HG02973 (cell line): ENCODE measurements at regions not wholly inside any gene's neighbourhood (a gene's known extent, or its start where the extent isn't known, plus 50 kb on each side); places are given as distances from the start of the nearest gene placed in this dataset.
"Not testable (repeated sequence)": the region's sequence is repeated elsewhere in the genome, so short reads cannot be mapped to it uniquely, and the experiment has no call there.

Source experiments
- ATAC-seq: cut with Tn5 transposase; IDR thresholded peaks from one replicate; pipeline ENCODE4 v1.9.1; 2021; ENCODE audit warnings: moderate library complexity; ENCODE audit not compliant: unreplicated experiment

DNA sequence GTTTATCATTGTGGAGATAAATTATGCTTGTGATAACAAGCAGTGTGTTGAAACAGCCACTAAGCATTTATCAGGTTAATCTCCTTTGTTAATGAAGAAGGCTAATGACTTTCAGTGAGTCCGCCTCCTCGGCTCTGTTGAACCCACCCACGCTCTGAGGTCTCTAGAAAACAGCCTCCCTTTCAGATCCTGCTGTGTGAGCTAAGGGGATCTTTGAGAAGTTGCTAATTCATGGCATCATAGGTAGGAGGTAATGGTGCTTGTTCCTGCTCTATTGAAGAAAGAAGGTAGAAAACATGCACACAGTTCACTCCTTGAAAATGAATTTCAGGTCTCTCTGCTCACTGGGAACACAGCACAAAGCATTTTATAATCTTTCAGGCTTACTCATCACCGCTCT, 483.9 kb downstream of the AACS start:
- ATAC-seq, result no peak

DNA sequence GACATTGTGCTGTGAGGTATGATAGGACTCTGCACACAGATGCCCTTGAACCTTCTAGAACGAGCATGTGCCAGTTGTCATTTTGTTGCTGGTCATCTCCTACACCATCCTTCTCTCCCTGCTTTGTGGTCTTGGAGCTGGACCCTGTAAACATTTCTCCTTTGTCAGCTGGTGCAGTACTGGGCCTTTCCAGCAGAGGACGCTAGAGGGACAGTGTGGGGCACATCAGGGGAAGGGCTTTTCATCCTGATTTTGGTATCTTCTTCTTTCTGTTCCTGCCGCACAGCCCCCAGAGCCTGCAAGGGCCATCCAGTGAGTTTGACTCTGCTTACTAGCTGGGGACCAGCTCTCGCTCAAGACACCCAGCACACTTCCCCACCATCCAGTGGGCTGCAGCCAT, 484.6 kb downstream of the AACS start:
- ATAC-seq, result no peak

DNA sequence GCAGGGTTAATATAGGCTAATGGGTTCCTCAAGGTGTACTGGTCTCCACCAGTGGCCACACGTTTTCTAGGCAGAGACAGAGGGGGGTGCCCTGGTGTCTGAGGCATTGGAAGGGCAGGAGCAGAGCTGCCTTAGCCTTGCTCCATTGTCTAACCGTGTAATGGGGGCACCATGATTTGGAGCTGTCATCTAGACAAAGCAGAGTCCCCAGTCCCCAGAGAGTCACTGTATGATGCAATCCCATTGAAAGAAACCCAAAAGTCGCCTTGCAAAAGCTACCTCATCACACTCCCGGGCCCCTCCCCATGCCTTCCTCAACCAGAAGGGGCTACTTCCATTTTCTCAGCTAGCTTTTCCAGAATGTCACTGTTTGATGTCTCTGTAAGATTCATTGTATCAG, 487.1 kb downstream of the AACS start:
- no peak for ATAC-seq

GRCh38 chr12:125561008-125561407, 495.8 kb downstream of the AACS start:
- ATAC-seq, result not testable (repeated sequence)

- ATAC-seq, result no peak
These were observed 499.5 kb downstream of the AACS start for GRCh38 chr12:125564753-125565152.

DNA sequence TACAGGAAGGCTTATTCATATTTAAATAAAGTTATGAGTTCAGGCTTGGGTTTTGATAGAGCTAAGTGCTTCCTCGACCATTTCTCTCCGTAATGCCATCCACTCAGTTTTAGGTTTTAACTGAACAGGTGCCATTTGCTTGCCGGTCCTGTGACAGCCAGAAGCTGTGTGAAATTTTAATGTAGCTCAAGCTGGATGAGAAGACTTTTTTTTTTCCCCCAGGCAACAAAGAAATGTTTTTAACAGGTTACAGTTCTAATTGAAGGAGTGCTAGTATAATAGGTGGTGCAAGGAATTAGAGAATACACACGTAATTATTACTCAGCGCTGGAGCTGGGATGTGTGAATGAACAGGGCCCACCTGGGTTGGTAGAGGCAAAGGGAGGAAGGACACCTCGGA, 502.3 kb downstream of the AACS start:
- ATAC-seq, result no peak

DNA sequence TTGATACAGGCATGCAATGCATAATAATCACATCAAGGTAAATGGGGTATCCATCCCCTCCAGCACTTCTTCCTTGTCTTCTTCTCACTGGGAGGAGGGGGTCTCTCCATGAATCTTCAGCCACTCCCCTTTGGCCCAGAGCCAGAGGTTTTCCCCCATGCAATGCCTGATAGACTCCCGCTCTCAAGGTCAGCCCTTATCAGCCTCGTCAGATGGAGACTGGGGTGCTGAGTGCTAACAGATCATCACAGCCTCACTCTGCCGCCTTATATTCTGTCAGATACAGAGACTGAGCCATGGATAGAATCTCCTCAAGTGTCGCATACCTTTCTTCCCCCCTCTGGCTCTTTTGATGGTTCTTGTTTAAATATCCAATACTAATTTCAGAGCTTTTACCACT, 503.1 kb downstream of the AACS start:
- no peak for ATAC-seq

DNA sequence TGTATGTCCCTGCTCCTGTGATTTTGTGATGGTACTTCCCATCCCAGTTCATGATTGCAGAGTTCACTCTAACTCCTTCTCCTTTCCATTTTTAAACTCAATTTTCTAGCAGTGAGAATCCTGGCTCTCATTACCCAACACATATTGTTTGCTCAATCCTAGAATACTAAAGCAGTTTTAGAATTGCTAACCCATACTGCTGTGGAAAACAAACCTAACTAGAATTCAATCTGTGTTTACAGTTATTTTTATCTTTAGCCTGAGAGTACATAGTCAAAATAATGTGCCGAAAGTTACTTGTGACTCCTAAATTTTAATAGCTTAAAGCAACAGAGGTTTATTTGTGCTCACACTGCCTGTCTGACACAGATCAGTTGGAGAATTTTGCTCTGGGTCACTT, 508.0 kb downstream of the AACS start:
- ATAC-seq, result no peak

GRCh38 chr12:125577334-125577733, 512.1 kb downstream of the AACS start:
- ATAC-seq, result no peak

DNA sequence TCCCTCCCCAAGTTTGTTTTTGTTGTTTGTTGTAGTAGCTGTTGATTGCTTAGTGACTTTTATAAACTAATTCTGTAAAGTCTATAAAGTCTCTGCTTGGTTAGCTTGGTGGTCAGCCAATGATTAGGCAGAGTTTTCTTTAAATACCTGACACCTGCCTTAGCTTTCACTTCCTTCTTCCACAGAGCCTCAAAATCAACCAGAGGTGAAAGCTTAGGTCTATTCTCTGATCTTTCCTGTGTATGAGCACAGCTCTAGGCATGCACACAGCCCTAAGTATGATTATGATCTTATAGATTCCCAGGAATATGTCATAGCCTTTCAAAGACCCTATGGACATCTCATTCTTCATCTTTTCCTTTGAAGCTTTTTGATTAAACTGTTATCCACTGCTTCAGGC, 514.7 kb downstream of the AACS start:
- no peak for ATAC-seq

DNA sequence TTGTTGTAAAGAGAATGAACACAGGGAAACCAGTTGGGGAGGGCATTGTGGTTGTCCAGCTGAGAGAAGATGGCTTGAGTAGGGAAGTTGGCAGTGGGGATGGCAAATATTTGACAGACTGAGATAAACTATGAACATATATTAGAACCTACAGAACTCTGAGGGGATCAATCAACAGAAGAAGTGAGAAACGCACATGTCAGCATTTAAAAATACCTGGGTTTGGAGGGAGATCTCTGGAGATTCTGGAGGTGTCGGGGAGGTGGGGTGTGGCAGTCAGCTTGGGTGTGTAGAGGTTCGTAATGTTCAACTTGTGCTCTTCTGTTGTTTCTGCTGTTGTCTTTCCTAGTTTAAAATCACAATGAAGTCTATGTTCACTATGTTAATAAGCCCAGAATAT, 517.8 kb downstream of the AACS start:
- ATAC-seq, result no peak

GRCh38 chr12:125586441-125586840, 521.2 kb downstream of the AACS start:
- no peak for ATAC-seq

DNA sequence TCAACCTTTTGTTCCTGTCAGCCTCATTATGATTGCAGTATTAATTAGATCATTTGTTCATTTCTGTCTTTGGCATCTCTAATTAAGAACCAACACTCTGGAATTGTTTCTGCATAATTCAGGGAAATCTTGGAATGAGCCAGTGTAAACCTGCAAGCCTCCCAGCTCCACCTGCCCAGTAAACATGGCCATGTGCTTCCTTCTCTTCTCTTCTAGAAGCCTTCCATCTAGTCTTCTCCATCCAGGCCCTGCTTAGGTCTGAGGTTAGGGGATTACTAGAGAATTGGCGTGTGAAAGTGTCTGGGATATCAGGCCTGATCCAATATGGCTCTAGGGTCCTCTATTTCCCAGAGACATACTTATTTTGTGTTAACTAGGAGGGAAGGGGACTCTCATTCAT, 528.0 kb downstream of the AACS start:
- no peak for ATAC-seq

DNA sequence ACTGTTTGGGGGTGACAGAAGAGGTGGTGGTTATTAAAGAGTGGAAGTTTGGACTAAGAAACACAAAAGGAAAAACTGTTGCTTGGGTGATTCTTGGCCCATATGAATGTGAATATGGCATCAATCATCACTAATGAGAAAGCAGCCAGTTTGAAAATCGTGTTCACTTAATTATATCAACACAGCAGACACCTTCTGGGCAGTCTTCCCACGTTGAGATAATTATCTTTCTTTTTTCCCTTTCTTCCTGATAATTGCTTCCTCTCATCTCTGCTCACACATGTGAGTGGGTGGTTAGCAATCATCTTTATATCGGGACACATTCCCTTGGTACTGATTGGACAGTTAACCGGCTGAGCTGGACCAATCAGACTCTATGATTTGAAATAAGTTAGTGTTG, 539.7 kb downstream of the AACS start:
- no peak for ATAC-seq

DNA sequence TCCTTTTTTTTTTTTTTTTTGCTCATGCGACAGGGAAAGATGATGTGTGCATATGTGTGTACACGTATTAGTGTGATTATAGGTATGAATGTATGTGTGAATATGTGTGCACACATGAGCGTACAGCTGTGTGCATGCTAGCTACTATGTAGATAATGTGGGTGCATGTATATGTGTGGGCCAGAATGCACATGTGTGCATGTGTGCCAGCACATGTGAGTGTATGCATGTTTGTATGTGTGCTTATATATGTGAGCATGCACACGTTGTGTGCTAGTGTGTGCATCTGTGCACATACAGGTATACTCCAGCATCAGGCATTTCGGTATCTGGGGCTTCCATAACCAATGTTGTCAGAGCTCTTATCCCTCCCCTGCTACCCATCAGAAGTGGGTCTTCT, 541.1 kb downstream of the AACS start:
- no peak for ATAC-seq

GRCh38 chr12:125610292-125610691, 545.1 kb downstream of the AACS start:
- ATAC-seq, result no peak

- no peak for ATAC-seq
These were observed 545.7 kb downstream of the AACS start for GRCh38 chr12:125610971-125611370.

DNA sequence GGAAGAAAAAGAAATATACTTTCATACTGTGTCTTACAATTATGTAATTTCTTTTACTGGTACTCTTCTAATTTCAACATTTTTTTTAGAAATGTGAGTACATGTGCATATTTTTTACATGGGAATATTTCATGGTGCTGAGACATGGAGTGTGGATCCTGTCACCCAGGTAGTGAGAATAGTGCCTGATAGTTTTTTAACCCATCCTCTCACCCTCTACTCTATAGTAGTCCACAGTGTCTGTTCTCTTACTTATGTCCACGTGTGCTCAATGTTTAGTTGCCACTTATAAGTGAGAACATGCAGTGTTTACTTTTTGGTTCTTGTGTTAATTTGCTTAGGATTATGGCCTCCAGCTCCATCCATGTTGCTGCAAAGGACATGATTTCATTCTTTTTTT, 548.8 kb downstream of the AACS start:
- ATAC-seq, result no peak

GRCh38 chr12:125619723-125620122, 554.5 kb downstream of the AACS start:
- ATAC-seq, result no peak

GRCh38 chr12:125633686-125634085, 568.5 kb downstream of the AACS start:
- no peak for ATAC-seq

GRCh38 chr12:125634813-125635212, 569.6 kb downstream of the AACS start:
- ATAC-seq, result no peak

DNA sequence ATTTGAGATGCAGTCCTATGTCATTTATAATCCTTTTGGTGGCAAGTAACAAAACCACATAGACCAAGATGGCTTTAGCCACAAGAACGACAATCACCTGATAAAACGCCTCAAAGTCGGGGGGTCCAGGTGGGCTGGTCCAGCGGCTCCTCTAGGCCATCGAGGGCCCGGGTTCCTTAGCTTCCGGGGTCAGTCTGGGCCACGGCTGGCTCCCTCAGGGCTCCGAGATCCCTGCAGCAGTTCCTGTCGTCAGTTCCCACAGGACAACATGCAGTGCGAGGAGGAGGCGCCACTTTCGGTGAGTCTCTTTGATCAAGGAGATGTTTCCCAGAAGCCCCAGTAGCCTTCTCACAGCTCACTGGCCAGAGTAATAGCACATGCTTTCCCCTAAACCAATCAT, 574.6 kb downstream of the AACS start:
- ATAC-seq, result no peak

- ATAC-seq, result no peak
These were observed 577.8 kb downstream of the AACS start for GRCh38 chr12:125643055-125643454.

DNA sequence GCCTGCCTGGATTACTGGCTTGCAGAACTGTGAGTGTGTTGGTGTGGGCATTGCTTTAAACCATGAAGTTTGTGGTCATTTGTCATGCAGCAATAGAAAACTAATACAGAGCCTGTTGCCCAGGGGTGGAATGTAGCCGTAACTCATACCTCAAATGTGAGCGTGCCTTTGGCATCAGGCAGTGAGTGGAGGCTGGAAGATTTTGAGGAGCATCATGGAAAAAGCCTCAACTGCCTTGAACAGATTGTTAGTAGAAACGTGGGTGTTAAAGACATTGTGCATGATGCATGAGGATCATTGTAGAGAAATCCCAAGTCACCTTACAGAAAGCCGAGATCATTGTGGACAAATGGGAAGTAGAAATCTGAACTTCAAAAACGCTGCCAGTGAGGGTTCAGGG, 580.5 kb downstream of the AACS start:
- no peak for ATAC-seq
